LoVo (cell line): ENCODE measurements at regions not wholly inside any gene's neighbourhood (a gene's known extent, or its start where the extent isn't known, plus 50 kb on each side); places are given as distances from the start of the nearest gene placed in this dataset.
A peak's percentile ranks its signal among the peaks of the same experiment; 100 is the strongest.
"Not testable (repeated sequence)": the region's sequence is repeated elsewhere in the genome, so short reads cannot be mapped to it uniquely, and the experiment has no call there.

Source experiments
- DNase-seq: peaks from one replicate; pipeline ENCODE4 v3.0.0-alpha.2; 2016; ENCODE audit warnings: low spot score

DNA sequence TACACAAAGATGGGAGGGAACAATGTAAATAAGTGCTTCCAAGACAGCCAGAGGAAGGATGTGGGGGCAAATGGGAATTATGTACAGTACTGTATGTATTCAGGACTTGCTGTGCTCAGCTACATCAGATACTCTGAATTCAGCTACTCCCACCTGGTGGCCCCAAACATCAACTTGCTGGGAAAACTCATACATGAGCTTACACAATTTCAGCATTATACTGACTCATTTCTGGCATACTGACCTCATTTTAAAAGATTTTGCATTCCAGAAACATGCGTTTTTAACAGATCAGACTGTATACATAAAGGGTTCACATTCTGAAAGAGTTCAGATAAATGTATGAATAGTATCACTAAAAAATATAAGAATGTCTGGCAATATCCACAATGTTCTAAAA lies 59.7 kb downstream of the GPX5 start:
- DNase-seq, result no peak

- DNase-seq, result no peak
Measured at GRCh38 chr6:28586324-28586723, 60.6 kb downstream of the GPX5 start.

DNA sequence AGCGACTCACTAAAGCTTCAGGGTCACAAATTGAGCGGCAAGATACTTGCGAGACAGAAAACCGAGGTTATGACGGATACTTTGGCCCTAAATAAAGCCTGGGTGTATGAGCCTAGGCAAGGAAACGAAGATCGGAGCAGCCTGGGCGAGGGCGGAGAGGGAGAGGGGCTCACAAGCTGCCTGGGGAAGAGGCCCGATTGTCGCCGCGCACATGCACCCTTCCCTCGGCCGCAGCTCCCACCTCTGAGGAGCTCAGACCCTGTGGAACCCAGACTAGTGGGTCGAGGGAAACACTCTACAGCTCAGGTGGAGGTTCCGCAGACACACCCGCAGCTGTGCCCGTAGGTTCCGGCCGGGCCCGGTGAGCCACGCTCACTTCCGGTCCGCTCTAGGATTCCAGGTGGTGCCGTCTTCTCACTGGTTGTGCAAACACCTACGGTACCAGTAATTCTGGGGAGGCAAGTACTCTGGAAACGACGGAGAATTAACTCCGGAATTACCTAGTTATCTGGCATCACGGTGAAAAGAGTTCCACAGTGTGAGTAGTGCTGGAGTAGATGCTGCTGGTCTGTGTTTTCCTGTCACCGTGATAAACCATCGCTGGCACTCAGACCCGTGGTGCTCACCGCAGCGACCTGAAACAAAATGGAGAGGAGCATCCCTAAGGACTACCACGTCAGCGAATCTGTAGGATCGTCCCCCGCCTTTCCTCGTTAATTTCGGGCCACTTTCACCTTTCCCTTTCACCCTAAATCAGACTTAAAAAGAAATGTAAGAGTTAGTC lies 61.5 kb downstream of the GPX5 start:
- DNase-seq, result no peak

DNA sequence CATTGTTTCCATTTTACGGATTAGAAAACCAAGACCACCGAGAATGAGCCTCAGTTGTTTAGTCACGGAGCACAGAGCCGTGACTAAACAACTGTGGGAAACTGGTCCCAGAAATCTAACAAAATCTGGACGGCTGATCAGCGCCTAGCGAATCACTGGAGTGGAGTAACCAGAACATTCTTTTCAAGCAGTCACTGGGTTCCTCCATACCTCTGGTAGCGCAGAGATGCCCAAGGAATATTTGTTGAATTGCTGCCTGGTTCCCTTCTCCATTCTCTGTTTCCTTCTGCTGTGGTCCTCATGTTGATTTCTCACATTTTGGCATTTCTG lies 62.0 kb downstream of the GPX5 start:
- DNase-seq, result no peak

- no peak for DNase-seq
Measured at GRCh38 chr6:28588666-28589065, 63.0 kb downstream of the GPX5 start.

DNA sequence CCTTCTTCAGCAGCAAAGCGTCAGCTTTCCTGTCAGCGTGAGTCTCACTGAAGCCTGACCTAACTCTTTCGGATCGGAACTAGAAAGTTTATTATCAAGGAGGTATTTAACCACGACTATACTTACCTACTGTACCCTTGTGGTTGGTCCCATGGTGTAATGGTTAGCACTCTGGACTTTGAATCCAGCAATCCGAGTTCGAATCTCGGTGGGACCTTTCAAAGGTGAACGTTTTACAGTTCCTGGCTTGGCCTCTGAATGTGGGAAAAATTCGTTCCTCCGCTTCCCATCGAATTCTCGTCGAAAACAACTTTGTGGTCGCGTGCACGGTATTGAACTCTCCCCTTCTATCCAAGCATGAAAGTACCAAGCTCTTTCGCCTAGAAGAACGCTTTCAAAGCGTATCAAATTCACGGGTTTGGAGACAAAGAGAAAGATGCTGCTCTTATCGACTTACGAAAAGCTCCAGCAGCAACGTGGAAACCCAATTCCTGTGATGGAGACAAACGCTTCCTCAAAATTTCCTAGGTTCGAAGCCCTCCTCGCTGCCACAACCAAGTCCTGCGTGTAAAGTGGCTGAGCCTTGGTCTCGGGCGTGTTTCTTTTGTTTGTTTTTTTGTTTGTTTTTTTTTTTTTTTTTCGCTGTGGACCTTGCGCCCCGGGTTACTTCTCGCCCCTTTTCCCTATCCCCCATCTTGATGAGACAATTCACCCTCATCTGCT lies 63.7 kb downstream of the GPX5 start:
- DNase-seq, result peak; percentile 89

DNA sequence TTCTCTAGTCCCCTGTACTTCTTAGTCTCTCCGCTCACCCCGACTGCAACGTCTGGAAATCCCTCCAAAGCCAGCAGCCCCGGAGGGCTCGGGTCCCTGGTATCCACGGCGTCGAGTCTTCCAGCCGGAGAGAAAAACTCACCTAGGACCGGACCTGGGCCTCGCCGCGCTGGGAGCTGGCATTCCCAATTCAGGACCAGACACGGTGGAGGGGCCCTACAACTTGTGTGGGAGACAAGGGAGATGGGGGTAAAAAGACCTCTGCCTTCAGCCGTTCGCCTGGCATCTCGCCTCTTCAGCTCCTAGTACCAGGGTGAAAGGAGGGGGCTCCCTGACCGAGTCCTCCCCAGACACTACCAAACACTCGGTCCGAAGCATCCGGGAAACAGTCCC lies 64.3 kb downstream of the GPX5 start:
- DNase-seq, result no peak

DNA sequence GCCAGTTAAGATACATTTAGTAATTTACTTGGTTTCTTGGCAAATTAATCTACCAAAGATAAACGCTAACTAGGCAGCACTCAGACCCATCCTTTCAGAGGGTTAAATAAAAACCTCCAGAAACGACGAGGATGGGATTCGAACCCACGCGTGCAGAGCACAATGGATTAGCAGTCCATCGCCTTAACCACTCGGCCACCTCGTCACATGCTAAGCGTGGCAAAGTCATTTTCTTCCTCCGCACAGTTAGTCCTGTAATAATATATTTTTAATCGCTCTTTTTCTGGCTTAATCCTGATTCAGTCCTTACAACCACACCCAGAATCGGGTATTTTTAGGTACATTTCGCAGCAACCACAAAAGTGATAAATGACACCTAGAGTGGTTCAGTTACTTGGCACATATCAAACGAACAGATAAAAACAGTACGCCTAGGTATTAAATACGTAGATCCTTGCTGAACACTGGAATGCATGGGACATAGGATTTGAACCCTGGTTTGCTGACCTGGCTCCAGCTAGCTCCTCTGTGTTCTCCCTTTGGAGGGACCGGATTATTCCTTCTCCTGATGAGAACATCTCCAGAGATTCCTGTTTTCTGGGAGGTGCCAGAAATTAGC lies 71.6 kb downstream of the GPX5 start:
- DNase-seq, result peak; percentile 65

DNA sequence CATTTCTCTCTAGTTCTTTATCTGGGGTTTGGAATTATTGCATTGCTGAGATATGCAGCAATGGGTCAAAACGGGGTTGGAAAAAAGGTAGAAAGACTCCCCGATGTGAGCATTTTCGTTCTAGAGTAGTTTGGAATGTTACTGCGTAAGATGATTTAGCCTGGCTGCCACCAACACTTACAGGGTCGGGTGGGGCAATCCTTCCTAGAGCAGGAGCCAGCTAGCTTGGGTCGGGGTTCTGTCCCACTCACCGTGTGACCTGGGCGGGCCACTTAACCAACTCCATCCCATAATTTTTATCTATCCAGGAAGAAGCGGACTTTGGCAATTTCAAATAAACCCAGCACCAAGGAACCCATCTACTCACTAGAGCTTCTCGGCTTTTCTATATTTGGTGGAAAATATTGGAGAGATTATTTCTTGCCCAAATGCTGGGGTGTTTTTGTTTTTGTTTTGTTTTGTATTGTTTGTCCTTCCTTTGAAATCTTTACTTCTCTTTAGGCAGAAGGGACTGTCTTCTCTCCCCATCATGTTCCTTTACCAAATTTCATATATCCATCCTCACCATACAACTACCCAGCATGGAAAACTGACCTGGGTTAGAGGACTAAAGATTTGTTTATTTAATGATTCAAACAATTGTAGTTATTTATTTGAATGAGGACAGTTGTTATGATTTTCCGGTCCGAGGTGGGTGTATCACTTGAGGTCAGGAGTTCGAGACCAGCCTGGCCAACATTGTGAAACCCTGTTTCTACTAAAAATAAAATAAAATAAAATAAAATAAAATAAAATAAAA lies 72.4 kb downstream of the GPX5 start:
- peak; percentile 62 for DNase-seq

GRCh38 chr6:28598757-28599686 lies 73.3 kb downstream of the GPX5 start:
- no peak for DNase-seq

GRCh38 chr6:28600245-28600644 lies 74.6 kb downstream of the GPX5 start:
- no peak for DNase-seq

DNA sequence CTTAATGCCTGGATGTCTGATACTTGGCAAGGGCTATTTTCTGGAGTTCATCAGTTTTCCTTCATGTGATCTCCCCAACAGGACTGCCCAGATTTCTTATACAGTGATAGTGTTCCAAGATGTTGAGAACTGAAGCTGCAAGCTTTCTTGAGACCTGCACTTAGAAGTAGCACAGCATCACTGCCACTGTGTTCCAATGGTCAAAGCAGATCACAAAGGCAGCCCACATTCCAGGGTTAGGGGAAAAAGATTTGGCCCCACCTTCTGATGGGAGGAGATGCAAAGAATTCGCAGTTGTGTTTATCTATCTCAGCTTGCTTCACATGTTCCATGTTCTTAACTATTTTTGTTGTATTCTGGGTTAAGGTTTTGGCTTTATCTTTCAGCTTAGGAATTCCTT lies 78.2 kb downstream of the GPX5 start:
- no peak for DNase-seq

- DNase-seq, result peak; percentile 76
Measured at GRCh38 chr6:28606424-28607391, 81.0 kb downstream of the GPX5 start.

DNA sequence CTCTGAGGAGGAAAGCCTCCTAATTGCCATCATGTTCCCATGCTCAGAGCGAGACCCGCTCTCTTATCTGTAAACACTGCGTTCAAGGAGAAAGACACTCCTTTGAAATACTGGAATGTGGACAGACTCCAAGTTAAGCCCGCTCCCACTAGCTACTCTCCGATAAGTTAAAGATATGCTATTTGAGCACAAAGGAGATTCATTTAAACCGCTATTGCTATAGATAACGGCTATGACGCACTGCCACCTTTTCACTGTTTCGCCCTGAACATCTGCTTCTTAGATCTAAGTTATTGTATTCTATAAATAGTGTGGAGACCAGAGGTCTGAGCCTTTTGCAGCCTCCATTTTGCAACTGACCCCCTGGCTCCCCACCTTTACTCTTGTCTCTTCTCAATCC lies 82.3 kb downstream of the GPX5 start:
- DNase-seq, result no peak

DNA sequence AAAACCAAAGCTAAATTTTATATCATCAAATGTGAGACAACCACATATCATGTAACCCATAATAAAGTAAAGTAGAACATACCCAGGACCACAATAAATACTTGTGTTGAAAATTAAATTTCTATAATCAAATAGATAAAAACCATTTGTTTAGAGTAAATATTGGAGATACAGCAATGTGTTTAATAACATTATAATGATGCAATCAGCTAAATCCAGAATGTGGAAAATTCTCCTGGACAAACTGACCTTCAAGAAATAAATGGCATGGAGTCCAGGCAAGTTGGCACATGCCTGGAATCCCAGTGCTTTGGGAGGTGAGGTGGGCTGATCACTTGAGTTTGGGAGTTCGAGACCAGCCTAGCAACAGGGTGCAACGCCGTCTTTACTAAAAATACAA lies 84.0 kb downstream of the GPX5 start:
- no peak for DNase-seq

DNA sequence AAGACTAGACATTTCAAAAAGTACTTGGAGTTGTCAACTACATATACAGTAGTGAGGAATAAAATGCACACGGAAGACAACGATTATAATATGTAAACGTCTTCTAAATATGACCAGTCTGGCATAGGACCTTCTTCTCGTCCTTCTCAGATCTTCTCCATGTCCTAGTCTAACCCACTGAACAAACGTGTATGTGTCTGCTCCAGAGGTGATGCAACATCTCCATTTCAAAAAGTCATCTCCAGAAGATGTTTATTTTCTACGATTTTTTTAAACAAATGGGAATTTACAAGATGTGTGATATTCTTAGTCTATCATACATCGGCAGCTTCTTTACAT lies 89.9 kb downstream of the GPX5 start:
- DNase-seq, result no peak

DNA sequence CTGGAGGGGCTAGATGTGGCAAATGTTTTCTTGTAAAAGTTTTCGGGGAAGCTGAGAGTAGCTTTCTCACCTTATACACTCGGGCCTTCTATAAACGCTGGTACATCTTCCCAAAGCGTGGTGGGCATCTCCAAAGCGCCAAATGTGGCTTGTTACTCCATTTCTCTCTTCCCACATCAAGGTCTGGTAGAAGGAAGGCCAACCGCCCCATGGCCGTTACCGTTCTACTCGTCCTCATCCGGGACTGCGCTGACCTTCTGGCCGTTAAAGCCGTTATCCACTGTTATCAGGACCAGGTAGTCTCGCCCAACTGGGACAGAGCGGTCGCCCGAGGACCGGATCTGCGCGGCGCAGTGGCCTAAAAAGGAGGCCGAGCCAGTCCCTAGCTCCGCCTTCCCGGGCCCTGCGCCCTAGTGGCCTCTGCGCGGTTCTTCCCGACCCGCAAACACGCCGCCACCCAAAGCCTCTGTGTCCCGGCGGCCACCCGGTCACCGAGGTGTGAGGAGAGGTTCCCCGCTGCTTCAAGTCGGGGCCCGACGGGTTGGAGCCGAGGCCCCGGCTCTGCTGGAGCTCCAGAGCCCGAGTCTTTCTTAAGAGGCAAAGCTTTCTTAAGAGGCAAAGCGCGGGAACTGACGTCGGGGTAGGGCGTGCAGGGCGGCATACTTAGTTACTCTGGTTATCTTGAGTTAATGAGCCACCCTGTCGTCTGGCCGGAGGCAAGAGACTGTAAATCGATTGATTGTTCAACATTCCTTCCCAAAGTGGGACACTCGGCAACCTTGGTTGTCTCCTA lies 90.5 kb downstream of the GPX5 start:
- DNase-seq, result no peak

DNA sequence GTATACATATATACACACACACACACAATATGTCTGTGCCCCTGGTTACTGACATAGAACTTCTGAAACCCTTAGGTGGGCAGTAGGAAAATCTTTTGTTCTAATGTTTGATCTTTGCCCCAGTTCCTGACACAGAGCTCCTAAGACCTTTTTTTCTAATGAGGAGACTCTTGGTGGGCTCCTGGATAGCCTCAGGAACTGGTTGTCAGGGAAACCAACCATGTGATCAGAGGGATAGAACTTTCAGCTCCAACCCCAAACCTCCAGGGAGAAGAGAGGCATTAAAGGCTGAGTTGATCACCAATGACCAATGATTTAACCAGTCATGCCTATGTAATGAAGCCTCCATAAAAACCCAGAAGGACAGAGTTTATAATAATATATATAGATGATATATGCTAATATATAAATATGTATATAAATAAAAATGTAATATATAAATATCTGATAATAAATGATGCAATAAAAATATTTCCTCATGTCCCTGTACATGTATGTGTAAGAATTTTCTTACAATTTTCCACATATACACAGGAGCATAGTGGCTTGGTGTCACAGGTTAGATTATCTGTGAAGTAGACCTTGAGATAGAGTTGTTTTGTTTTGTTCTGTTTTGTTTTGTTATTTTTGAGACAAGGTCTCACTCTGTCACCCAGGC lies 93.3 kb downstream of the GPX5 start:
- DNase-seq, result no peak

DNA sequence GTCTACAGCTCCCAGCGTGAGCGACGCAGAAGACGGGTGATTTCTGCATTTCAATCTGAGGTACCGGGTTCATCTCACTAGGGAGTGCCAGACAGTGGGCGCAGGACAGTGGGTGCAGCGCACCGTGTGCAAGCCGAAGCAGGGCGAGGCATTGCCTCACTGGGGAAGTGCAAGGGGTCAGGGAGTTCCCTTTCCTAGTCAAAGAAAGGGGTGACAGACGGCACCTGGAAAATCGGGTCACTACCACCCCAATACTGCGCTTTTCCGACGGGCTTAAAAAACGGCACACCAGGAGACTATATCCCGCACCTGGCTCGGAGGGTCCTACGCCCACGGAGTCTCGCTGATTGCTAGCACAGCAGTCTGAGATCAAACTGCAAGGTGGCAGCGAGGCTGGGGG lies 95.6 kb downstream of the GPX5 start:
- DNase-seq, result not testable (repeated sequence)
